ENCODE measurements at regions not wholly inside any gene's neighbourhood (a gene's known extent, or its start where the extent isn't known, plus 50 kb on each side); places are given as distances from the start of the nearest gene placed in this dataset.

DNA sequence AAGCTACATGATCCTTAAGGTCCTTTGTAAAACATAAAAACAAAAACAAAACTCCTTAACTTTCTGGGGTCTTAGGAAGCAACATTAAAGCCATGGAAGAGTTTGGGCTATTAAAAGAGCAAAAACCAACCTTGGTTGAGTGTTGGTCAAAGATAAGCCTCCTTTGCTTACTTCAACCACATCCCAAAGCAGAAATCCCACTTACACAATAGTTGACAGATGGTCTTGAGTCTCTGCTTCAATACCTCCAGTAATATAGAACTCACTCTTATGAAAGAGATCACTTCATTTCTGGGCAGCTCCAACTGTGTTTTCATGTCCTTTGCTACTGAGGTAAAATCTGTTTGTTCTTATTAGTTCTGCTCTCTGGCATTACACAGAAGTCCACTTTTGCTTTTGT, 125.8 kb downstream of the SLC38A4 start:
- no peaks in the 10 kb centered on the region for H3K4me1 Mint-ChIP-seq
- H3K4me3 Mint-ChIP-seq, result no peak overlapping the region
- CTCF ChIA-PET, result no interaction called here
- ATAC-seq (no peak), DNase-seq (ENCODE audit: low spot score) (no peak)
- H3K36me3 Mint-ChIP-seq, result 0 out of 2 replicates have a peak, but pooled peaks cover 4% of the 10 kb centered on the region
- peaks cover 24% of the 10 kb centered on the region for H3K9me3 Mint-ChIP-seq
- H3K27ac Mint-ChIP-seq, result no peak overlapping the region
- H3K27me3 Mint-ChIP-seq (ENCODE audit: low read depth), result no peaks in the 10 kb centered on the region
- POLR2A ChIA-PET, result no interaction called here
- TF ChIP-seq, protein P1, sequence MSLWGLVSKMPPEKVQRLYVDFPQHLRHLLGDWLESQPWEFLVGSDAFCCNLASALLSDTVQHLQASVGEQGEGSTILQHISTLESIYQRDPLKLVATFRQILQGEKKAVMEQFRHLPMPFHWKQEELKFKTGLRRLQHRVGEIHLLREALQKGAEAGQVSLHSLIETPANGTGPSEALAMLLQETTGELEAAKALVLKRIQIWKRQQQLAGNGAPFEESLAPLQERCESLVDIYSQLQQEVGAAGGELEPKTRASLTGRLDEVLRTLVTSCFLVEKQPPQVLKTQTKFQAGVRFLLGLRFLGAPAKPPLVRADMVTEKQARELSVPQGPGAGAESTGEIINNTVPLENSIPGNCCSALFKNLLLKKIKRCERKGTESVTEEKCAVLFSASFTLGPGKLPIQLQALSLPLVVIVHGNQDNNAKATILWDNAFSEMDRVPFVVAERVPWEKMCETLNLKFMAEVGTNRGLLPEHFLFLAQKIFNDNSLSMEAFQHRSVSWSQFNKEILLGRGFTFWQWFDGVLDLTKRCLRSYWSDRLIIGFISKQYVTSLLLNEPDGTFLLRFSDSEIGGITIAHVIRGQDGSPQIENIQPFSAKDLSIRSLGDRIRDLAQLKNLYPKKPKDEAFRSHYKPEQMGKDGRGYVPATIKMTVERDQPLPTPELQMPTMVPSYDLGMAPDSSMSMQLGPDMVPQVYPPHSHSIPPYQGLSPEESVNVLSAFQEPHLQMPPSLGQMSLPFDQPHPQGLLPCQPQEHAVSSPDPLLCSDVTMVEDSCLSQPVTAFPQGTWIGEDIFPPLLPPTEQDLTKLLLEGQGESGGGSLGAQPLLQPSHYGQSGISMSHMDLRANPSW (CRISPR knock-in tag; conservative IDR thresholded peaks at IDR 0.05; ENCODE audit: low read depth), result no peak
- TF ChIP-seq ELF4 (CRISPR knock-in tag; IDR thresholded peaks at IDR 0.05; ENCODE audit: low read depth), result no peak
- no peak for TF ChIP-seq ZNF121 (CRISPR knock-in tag; IDR thresholded peaks at IDR 0.05)

DNA sequence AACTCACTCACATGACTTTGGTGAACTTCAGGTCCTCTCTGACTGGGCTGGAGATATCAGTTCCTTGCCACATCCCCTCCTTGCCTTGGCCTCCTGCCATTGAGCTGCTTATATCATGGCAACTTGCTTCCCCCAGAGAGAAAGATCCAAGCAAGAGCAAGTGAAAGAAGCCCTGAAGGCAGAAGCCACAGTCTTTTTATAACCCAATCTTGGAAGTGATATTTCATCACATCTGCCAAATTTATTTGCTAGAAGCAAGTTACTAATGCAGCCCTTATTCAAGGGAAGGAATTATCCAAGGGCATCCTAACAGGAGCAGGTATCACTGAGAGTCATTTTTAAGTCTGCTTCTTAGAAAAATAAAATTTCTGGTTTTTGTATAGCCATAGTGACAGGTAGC, 127.8 kb downstream of the SLC38A4 start:
- no peaks in the 10 kb centered on the region for H3K4me1 Mint-ChIP-seq
- CTCF ChIA-PET, result no interaction called here
- POLR2A ChIA-PET, result no interaction called here
- TF ChIP-seq ATF1 (CRISPR knock-in tag; IDR thresholded peaks at IDR 0.05) (no peak), MYBL2 (CRISPR knock-in tag; IDR thresholded peaks at IDR 0.05) (no peak), ZNF263 (CRISPR knock-in tag; IDR thresholded peaks at IDR 0.05; ENCODE audit: low read depth) (no peak)
- TF ChIP-seq, protein P2, sequence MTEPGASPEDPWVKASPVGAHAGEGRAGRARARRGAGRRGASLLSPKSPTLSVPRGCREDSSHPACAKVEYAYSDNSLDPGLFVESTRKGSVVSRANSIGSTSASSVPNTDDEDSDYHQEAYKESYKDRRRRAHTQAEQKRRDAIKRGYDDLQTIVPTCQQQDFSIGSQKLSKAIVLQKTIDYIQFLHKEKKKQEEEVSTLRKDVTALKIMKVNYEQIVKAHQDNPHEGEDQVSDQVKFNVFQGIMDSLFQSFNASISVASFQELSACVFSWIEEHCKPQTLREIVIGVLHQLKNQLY (CRISPR knock-in tag; IDR thresholded peaks at IDR 0.05), result no peak
- no peak for DNase-seq (ENCODE audit: low spot score)
- peaks cover 16% of the 10 kb centered on the region for H3K9me3 Mint-ChIP-seq
- H3K27ac Mint-ChIP-seq, result no peak overlapping the region
- ATAC-seq, result no peak
- 0 out of 2 replicates have a peak, but pooled peaks cover 4% of the 10 kb centered on the region for H3K36me3 Mint-ChIP-seq
- no peaks in the 10 kb centered on the region for H3K27me3 Mint-ChIP-seq (ENCODE audit: low read depth)
- no peak overlapping the region for H3K4me3 Mint-ChIP-seq

DNA sequence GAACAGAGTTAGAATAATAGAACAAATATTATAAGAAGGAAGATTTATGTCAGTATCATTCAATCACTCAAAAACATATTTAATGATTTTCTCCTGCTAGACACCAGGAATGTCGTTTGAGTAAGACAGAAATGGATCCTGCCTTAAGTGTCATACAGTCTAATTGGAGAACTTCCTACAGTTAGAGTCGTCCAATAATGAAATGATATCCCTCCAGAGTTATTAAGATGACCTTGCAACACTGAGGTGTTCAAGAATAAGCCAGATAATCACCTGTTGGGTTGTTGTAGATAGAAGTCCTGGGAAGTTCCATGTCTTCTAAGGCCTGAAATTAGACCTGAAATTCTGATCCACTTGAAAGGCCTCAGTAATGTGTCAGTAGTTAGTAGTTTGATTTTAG, 132.3 kb downstream of the SLC38A4 start:
- Mint-ChIP-seq H3K27ac (no peak overlapping the region), H3K27me3 (ENCODE audit: low read depth) (no peaks in the 10 kb centered on the region), H3K4me3 (no peak overlapping the region), H3K36me3 (0 out of 2 replicates have a peak, but pooled peaks cover 2% of the 10 kb centered on the region), H3K9me3 (peaks cover 14% of the 10 kb centered on the region), H3K4me1 (no peaks in the 10 kb centered on the region)
- DNase-seq (ENCODE audit: low spot score) (no peak), ATAC-seq (no peak)
- TF ChIP-seq, protein P3, sequence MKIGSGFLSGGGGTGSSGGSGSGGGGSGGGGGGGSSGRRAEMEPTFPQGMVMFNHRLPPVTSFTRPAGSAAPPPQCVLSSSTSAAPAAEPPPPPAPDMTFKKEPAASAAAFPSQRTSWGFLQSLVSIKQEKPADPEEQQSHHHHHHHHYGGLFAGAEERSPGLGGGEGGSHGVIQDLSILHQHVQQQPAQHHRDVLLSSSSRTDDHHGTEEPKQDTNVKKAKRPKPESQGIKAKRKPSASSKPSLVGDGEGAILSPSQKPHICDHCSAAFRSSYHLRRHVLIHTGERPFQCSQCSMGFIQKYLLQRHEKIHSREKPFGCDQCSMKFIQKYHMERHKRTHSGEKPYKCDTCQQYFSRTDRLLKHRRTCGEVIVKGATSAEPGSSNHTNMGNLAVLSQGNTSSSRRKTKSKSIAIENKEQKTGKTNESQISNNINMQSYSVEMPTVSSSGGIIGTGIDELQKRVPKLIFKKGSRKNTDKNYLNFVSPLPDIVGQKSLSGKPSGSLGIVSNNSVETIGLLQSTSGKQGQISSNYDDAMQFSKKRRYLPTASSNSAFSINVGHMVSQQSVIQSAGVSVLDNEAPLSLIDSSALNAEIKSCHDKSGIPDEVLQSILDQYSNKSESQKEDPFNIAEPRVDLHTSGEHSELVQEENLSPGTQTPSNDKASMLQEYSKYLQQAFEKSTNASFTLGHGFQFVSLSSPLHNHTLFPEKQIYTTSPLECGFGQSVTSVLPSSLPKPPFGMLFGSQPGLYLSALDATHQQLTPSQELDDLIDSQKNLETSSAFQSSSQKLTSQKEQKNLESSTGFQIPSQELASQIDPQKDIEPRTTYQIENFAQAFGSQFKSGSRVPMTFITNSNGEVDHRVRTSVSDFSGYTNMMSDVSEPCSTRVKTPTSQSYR (CRISPR knock-in tag; IDR thresholded peaks at IDR 0.05), result no peak
- TF ChIP-seq NFATC4 (CRISPR knock-in tag; IDR thresholded peaks at IDR 0.05) (no peak), ZBTB21 (CRISPR knock-in tag; IDR thresholded peaks at IDR 0.05; ENCODE audit: borderline replicate concordance) (no peak), RORB (CRISPR knock-in tag; IDR thresholded peaks at IDR 0.05) (no peak), KAT7 (CRISPR knock-in tag; IDR thresholded peaks at IDR 0.05; ENCODE audit: borderline replicate concordance) (no peak), MYBL2 (CRISPR knock-in tag; IDR thresholded peaks at IDR 0.05) (no peak), NR2C2 (CRISPR knock-in tag; IDR thresholded peaks at IDR 0.05) (no peak), GABPB1 (CRISPR knock-in tag; IDR thresholded peaks at IDR 0.05) (no peak), PRRX2 (CRISPR knock-in tag; IDR thresholded peaks at IDR 0.05) (no peak), GRHL2 (CRISPR knock-in tag; IDR thresholded peaks at IDR 0.05; ENCODE audit: insufficient replicate concordance, severe bottlenecking) (no peak), ZNF671 (CRISPR knock-in tag; IDR thresholded peaks at IDR 0.05) (no peak), ZNF317 (CRISPR knock-in tag; IDR thresholded peaks at IDR 0.05; ENCODE audit: borderline replicate concordance, low read depth) (no peak)
- TF ChIP-seq, protein P4, sequence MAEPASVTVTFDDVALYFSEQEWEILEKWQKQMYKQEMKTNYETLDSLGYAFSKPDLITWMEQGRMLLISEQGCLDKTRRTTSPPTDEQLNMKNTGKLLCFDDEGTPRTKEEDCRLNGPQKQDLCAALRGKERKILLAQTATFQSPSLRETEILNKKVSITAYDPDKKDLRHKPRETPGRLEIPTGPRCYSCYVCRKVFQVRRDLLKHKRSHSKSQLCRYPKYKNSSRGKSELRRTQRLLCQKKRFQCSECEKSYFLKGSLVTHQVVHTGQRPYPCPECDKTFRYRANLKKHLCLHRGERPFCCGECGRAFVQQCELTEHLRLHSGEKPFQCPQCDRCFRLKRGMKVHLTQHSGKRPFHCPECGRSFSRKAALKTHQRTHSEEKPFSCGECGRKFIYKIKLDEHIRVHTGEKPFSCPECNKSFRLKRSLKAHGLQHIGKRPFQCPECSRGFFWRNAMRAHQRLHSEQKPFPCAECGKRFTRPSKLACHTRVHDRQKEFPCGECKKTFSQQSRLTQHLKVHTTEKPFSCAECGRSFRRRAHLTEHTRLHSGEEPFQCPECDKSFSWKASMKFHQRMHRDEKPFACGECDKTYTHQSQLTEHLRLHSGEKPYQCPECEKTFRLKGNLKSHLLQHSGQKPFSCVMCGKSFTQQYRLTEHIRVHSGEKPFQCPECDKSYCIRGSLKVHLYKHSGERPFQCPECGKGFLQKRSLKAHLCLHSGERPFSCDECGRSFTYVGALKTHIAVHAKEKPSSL (CRISPR knock-in tag; conservative IDR thresholded peaks at IDR 0.05), result no peak
- TF ChIP-seq, protein P5, sequence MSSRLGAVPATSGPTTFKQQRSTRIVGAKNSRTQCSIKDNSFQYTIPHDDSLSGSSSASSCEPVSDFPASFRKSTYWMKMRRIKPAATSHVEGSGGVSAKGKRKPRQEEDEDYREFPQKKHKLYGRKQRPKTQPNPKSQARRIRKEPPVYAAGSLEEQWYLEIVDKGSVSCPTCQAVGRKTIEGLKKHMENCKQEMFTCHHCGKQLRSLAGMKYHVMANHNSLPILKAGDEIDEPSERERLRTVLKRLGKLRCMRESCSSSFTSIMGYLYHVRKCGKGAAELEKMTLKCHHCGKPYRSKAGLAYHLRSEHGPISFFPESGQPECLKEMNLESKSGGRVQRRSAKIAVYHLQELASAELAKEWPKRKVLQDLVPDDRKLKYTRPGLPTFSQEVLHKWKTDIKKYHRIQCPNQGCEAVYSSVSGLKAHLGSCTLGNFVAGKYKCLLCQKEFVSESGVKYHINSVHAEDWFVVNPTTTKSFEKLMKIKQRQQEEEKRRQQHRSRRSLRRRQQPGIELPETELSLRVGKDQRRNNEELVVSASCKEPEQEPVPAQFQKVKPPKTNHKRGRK (CRISPR knock-in tag; IDR thresholded peaks at IDR 0.05; ENCODE audit: borderline replicate concordance), result no peak
- TF ChIP-seq, protein P6, sequence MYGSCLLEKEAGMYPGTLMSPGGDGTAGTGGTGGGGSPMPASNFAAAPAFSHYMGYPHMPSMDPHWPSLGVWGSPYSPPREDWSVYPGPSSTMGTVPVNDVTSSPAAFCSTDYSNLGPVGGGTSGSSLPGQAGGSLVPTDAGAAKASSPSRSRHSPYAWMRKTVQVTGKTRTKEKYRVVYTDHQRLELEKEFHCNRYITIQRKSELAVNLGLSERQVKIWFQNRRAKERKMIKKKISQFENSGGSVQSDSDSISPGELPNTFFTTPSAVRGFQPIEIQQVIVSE (CRISPR knock-in tag; IDR thresholded peaks at IDR 0.05; ENCODE audit: borderline replicate concordance), result no peak
- ChIA-PET POLR2A (no interaction called here), CTCF (no interaction called here)

Data from WTC11 (cell line).